GM12872 (cell line): ENCODE measurements at regions not wholly inside any gene's neighbourhood (a gene's known extent, or its start where the extent isn't known, plus 50 kb on each side); places are given as distances from the start of the nearest gene placed in this dataset.

Source experiments
- CTCF ChIP-seq: IDR thresholded peaks from 3 replicates; pipeline ENCODE4 v1.5.1; 2011; ENCODE audit warnings: low read depth, mild to moderate bottlenecking, low read length, moderate library complexity; ENCODE audit not compliant: insufficient read depth

- no peak for TF ChIP-seq CTCF
Observed at GRCh38 chr2:79453918-79454317, 58.9 kb upstream of the CTNNA2 start.

GRCh38 chr2:79452651-79453050, 60.2 kb upstream of the CTNNA2 start:
- TF ChIP-seq CTCF: no peak

GRCh38 chr2:79447463-79447862, 65.4 kb upstream of the CTNNA2 start:
- no peak for TF ChIP-seq CTCF

GRCh38 chr2:79446313-79446712, 66.5 kb upstream of the CTNNA2 start:
- TF ChIP-seq CTCF: no peak

GRCh38 chr2:79437433-79438267, 75.2 kb upstream of the CTNNA2 start:
- TF ChIP-seq CTCF: no peak

GRCh38 chr2:79434362-79434761, 78.5 kb upstream of the CTNNA2 start:
- TF ChIP-seq CTCF: no peak

GRCh38 chr2:79432731-79433146, 80.1 kb upstream of the CTNNA2 start:
- no peak for TF ChIP-seq CTCF
